ENCODE measurements at regions not wholly inside any gene's neighbourhood (a gene's known extent, or its start where the extent isn't known, plus 50 kb on each side); places are given as distances from the start of the nearest gene placed in this dataset.

DNA sequence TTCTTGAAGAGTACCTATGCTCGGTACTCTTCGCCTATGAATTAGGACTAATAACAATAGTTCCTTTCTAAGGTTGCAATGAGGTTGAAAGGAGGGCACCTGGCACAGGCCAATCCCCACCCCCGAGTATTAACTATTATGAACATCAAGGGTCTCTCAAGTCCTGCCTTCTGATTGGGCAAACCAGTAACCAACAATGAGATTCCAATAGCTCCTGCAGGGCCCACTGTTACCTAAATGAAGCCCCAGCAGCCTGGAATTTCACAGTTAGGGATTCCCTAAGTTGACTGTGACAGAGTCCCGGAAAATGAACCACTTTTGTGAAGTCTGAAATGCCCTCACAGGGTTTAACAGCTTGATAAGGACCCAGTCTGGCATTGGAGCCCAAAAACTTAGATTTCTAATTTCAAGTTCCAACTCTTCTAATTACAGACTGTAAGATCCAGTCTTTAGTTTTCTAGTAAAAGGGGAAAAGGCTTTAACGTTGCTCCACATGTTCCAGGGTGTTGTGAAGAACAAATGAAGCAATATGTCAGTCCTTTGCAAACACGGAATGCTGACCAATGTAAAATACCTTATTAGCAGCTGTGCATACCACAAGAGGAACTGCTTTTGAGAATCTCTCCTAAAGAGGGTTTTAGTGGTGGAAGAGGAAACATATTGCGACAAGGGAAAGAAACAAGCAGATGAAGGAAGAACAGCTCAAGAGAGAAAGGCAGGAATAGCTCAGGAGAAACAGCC is 277.7 kb upstream of the MAP2 start:
- H3K36me3 ChIP-seq (ENCODE audit: control insufficient read depth, insufficient read depth, low read length) = no peaks in the 10 kb centered on the region
- DNase-seq (ENCODE audit: low read depth) (no peak), FAIRE-seq (peak; percentile 18)
- H3K4me3 ChIP-seq (ENCODE audit: low read depth, low read length) = no peak overlapping the region
- no peaks in the 10 kb centered on the region for H3K27me3 ChIP-seq (ENCODE audit: control insufficient read depth, insufficient read depth, low read length)
- TF ChIP-seq, protein P1, sequence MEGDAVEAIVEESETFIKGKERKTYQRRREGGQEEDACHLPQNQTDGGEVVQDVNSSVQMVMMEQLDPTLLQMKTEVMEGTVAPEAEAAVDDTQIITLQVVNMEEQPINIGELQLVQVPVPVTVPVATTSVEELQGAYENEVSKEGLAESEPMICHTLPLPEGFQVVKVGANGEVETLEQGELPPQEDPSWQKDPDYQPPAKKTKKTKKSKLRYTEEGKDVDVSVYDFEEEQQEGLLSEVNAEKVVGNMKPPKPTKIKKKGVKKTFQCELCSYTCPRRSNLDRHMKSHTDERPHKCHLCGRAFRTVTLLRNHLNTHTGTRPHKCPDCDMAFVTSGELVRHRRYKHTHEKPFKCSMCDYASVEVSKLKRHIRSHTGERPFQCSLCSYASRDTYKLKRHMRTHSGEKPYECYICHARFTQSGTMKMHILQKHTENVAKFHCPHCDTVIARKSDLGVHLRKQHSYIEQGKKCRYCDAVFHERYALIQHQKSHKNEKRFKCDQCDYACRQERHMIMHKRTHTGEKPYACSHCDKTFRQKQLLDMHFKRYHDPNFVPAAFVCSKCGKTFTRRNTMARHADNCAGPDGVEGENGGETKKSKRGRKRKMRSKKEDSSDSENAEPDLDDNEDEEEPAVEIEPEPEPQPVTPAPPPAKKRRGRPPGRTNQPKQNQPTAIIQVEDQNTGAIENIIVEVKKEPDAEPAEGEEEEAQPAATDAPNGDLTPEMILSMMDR (IDR thresholded peaks at IDR 0.05; ENCODE audit: insufficient read depth, low read length, severe bottlenecking) = no peak

- Histone ChIP-seq H3K4me3 (ENCODE audit: low read depth, low read length) (no peak overlapping the region), H3K27me3 (ENCODE audit: control insufficient read depth, insufficient read depth, low read length) (no peaks in the 10 kb centered on the region), H3K36me3 (ENCODE audit: control insufficient read depth, insufficient read depth, low read length) (no peaks in the 10 kb centered on the region)
- no peak for DNase-seq (ENCODE audit: low read depth)
- no peak for FAIRE-seq
- TF ChIP-seq, protein P1 (IDR thresholded peaks at IDR 0.05; ENCODE audit: insufficient read depth, low read length, severe bottlenecking) = no peak
Measured at GRCh38 chr2:209146682-209147320, 277.0 kb upstream of the MAP2 start.

DNA sequence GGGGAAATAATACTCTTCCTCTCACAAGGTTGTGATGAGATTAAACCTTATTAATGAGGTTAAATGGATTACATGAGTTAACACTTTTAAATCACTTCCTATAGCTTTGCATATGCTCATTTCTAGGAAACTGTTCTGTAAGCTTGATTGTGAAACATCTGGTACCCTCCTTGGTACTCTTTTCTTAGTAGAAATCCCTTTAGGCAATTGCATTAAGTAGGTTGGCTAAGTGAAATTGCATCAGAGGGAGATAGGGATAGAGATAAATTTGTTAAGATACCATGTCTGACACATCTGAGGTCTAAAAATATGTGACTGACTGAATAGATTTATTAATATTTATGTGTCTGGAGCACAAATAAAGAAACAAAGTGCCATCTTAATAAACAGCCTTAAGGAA is 275.9 kb upstream of the MAP2 start:
- FAIRE-seq = no peak

DNA sequence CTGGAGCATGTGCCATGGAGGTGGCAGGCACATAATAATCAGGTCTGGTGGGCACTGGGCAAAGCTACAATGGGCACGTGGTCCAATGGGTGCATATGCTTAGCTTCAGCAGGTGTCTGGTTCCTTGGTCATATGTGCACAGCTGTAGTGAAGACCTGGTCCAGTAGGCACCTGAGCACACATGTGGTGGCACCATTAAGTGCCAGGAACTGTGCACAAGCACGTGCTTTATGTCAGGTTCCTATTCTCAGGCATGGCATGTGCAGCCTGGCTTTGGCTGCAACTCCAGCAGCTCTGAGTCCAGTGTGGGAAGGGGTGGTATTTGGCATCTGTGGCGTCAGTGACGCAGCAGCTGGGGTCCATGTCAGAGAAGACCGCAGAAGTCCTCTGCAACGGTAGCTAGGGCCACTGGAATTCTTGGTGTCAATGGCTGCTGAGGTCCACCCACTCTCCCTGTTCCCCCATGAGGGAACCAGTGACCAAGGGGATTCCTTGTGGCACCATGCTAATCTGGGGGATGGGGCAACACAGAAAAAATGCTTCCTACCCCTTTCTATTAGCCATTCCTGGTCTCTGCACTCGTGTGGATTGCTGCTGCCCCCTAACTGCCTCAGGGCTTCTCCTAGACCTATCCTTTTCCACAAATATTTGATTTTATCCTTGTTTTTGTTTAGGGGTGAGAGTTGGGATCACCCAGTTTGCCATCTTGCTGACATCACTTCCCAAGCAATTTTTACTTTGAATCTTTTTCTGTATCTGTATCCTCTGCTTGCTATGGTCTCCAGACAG is 262.9 kb upstream of the MAP2 start:
- FAIRE-seq (no peak), DNase-seq (ENCODE audit: low read depth) (no peak)
- Histone ChIP-seq H3K36me3 (ENCODE audit: control insufficient read depth, insufficient read depth, low read length) (no peaks in the 10 kb centered on the region), H3K27me3 (ENCODE audit: control insufficient read depth, insufficient read depth, low read length) (no peaks in the 10 kb centered on the region), H3K4me3 (ENCODE audit: low read depth, low read length) (no peak overlapping the region)
- TF ChIP-seq, protein P1 (IDR thresholded peaks at IDR 0.05; ENCODE audit: insufficient read depth, low read length, severe bottlenecking) = no peak

More for the DNA sequence above, 275.9 kb upstream of the MAP2 start:
- H3K36me3 ChIP-seq (ENCODE audit: control insufficient read depth, insufficient read depth, low read length) = no peaks in the 10 kb centered on the region
- TF ChIP-seq, protein P1 (IDR thresholded peaks at IDR 0.05; ENCODE audit: insufficient read depth, low read length, severe bottlenecking) = no peak
- peak; percentile 29 for DNase-seq (ENCODE audit: low read depth)
- H3K4me3 ChIP-seq (ENCODE audit: low read depth, low read length) = no peak overlapping the region
- no peaks in the 10 kb centered on the region for H3K27me3 ChIP-seq (ENCODE audit: control insufficient read depth, insufficient read depth, low read length)

- TF ChIP-seq, protein P1 (IDR thresholded peaks at IDR 0.05; ENCODE audit: insufficient read depth, low read length, severe bottlenecking) = no peak
- no peak overlapping the region for H3K4me3 ChIP-seq (ENCODE audit: low read depth, low read length)
- H3K36me3 ChIP-seq (ENCODE audit: control insufficient read depth, insufficient read depth, low read length) = no peaks in the 10 kb centered on the region
- FAIRE-seq (no peak), DNase-seq (ENCODE audit: low read depth) (peak; percentile 21)
- no peaks in the 10 kb centered on the region for H3K27me3 ChIP-seq (ENCODE audit: control insufficient read depth, insufficient read depth, low read length)
Measured at GRCh38 chr2:209162129-209162528, 261.7 kb upstream of the MAP2 start.
